ENCODE measurements at regions not wholly inside any gene's neighbourhood (a gene's known extent, or its start where the extent isn't known, plus 50 kb on each side); places are given as distances from the start of the nearest gene placed in this dataset.

DNA sequence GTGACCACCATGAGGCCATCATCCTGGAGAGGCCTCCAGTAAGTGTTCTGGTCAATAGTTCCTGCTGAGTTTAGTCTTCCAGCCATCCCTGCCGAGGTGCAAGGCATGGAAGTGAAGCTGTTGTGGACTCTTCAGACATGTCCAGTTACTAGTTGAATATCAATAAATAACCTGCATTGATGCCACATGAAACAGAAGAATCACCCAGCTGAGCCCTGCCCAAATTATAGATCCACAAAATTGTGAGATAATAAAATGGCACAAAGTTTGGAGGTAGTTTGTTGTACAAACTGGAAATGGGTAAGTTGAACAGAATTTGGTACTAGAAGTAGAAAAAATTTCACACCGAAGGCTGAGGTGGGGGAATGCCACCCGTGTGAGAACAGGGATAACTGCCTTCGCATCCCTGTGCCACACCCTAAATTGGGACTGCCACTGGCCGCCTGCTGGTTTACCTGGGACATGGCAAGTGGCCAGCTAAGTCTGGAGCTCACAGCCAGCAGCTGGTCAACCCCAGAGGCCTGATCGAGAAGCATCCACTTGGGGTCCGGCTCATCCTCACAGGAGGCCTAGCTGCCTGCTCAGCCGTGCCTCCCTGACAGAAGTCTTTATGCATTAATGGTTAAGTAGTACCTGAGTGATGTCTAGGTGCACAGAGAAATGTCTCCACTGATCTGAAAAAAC lies 184.5 kb downstream of the SPRY1 start:
- Histone ChIP-seq H4K20me1 (ENCODE audit: insufficient read depth) (no peaks in the 10 kb centered on the region), H3K27me3 (replicated peaks; ENCODE audit: insufficient read depth) (no peaks in the 10 kb centered on the region), H3K9me2 (ENCODE audit: insufficient read depth) (no peaks in the 10 kb centered on the region), H3K4me1 (ENCODE audit: insufficient read depth) (no peaks in the 10 kb centered on the region), H3F3A (ENCODE audit: insufficient read depth) (no peaks in the 10 kb centered on the region), H3K79me2 (ENCODE audit: insufficient read depth) (no peaks in the 10 kb centered on the region), H3K9ac (no peak overlapping the region), H3K4me2 (ENCODE audit: unreplicated experiment) (no peak overlapping the region), H3K36me3 (ENCODE audit: low read depth) (no peaks in the 10 kb centered on the region), H3K4me3 (no peak overlapping the region), H3K9me3 (ENCODE audit: low read depth) (no peaks in the 10 kb centered on the region), H2AFZ (no peak overlapping the region), H3K27ac (no peak overlapping the region)
- DNase-seq = no peak
- in situ Hi-C loops (cut with MboI) = no loop called here
- WGBS, 2 experiments (ENCODE audit: low coverage in 1 of 2, low lambda C conversion rate in 2 of 2, missing lambda C conversion rate in 2 of 2) = 80 to 83% methylated on average over 8 of the region's 8 CpGs
- TF ChIP-seq EZH2phosphoT487 (IDR thresholded peaks at IDR 0.05; ENCODE audit: insufficient read depth, low read depth) = no peak
- TF ChIP-seq EZH2 (IDR thresholded peaks at IDR 0.05; ENCODE audit: insufficient read depth, poor library complexity, severe bottlenecking) = no peak

DNA sequence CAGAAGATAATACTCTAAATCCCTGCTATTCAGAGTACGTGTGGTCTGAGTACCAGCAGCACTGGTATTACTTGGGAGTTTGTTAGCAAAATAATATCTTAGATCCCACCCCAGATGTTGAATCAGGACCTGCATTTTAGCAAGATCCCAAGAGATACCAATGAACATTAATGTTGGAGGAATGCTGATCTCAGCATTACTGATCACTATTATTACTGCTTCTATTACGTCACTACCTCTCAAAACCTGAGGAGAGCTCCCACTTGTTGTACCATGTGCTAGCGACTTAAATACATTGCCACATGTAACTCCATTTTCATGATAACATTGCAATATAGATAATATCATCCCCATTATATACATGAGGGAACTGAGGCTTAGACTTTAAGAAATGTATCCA lies 185.2 kb downstream of the SPRY1 start:
- H3K9me3 ChIP-seq (ENCODE audit: low read depth) = no peaks in the 10 kb centered on the region
- H3F3A ChIP-seq (ENCODE audit: insufficient read depth) = peaks cover 2% of the 10 kb centered on the region; the same call in 1 of the 2 replicates
- H3K36me3 ChIP-seq (ENCODE audit: low read depth) = no peaks in the 10 kb centered on the region
- 59 to 69% methylated on average over 3 of the region's 3 CpGs for WGBS, 2 experiments (ENCODE audit: low coverage in 1 of 2, low lambda C conversion rate in 2 of 2, missing lambda C conversion rate in 2 of 2)
- no peak overlapping the region for H3K4me3 ChIP-seq
- TF ChIP-seq EZH2 (IDR thresholded peaks at IDR 0.05; ENCODE audit: insufficient read depth, poor library complexity, severe bottlenecking) = no peak
- TF ChIP-seq EZH2phosphoT487 (IDR thresholded peaks at IDR 0.05; ENCODE audit: insufficient read depth, low read depth) = no peak
- no peak overlapping the region for H3K27ac ChIP-seq
- no peak overlapping the region for H3K9ac ChIP-seq
- no peaks in the 10 kb centered on the region for H4K20me1 ChIP-seq (ENCODE audit: insufficient read depth)
- no peaks in the 10 kb centered on the region for H3K27me3 ChIP-seq (replicated peaks; ENCODE audit: insufficient read depth)
- H3K79me2 ChIP-seq (ENCODE audit: insufficient read depth) = no peaks in the 10 kb centered on the region
- H3K4me2 ChIP-seq (ENCODE audit: unreplicated experiment) = no peak overlapping the region
- no peaks in the 10 kb centered on the region for H3K9me2 ChIP-seq (ENCODE audit: insufficient read depth)
- H3K4me1 ChIP-seq (ENCODE audit: insufficient read depth) = no peaks in the 10 kb centered on the region
- H2AFZ ChIP-seq = no peak overlapping the region
- in situ Hi-C loops (cut with MboI) = no loop called here
- no peak for DNase-seq

DNA sequence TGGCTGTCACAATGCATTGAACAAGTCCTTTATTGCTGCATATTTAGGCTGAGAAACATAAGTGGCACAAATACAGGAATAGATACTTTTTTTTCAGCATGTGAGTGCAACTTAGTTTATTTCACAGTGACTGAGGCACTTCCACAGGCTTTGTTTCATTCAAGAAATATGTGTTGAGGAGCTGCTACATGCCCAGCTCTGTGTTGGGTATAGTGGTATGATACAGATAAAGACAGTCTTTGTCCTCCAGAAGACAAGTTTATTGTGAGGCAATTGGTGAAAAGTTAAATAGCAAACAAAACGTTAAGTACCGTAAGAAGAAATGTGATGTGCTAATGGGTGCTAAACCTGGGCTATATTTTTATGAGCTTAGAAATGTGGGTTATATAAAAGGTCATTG lies 186.4 kb downstream of the SPRY1 start:
- Histone ChIP-seq H3K79me2 (ENCODE audit: insufficient read depth) (no peaks in the 10 kb centered on the region), H4K20me1 (ENCODE audit: insufficient read depth) (no peaks in the 10 kb centered on the region), H3K27me3 (replicated peaks; ENCODE audit: insufficient read depth) (no peaks in the 10 kb centered on the region), H2AFZ (no peak overlapping the region), H3K27ac (no peak overlapping the region), H3F3A (ENCODE audit: insufficient read depth) (peaks cover 12% of the 10 kb centered on the region), H3K9me3 (ENCODE audit: low read depth) (no peaks in the 10 kb centered on the region), H3K9me2 (ENCODE audit: insufficient read depth) (no peaks in the 10 kb centered on the region), H3K4me2 (ENCODE audit: unreplicated experiment) (no peak overlapping the region), H3K36me3 (ENCODE audit: low read depth) (no peaks in the 10 kb centered on the region), H3K9ac (no peak overlapping the region), H3K4me1 (ENCODE audit: insufficient read depth) (peaks cover 11% of the 10 kb centered on the region), H3K4me3 (no peak overlapping the region)
- in situ Hi-C loops (cut with MboI) = no loop called here
- WGBS, 2 experiments (ENCODE audit: low coverage in 1 of 2, low lambda C conversion rate in 2 of 2, missing lambda C conversion rate in 2 of 2) = 86 to 91% methylated on average over 2 of the region's 2 CpGs
- no peak for DNase-seq
- TF ChIP-seq EZH2 (IDR thresholded peaks at IDR 0.05; ENCODE audit: insufficient read depth, poor library complexity, severe bottlenecking) = no peak
- no peak for TF ChIP-seq EZH2phosphoT487 (IDR thresholded peaks at IDR 0.05; ENCODE audit: insufficient read depth, low read depth)

DNA sequence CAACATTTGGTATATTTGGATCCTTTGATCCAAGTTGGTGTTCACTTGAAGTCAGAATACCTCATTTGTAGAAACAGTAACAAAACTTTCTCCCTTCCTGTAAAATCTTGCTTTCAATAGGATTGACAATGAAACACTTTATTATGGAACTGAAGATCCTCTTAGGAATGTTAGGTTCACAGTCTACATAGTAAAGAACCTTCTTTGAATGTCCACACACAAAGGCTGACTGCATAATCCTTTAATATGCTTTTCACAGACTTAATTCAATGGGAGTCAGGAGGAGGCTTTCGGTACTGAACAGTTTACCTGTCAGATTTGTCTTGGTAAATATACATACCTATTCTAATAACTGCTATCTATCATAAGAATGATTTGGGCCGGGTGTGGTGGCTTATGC lies 188.5 kb downstream of the SPRY1 start:
- Histone ChIP-seq H2AFZ (no peak overlapping the region), H3K9me2 (ENCODE audit: insufficient read depth) (no peaks in the 10 kb centered on the region), H3K4me1 (ENCODE audit: insufficient read depth) (peaks cover 23% of the 10 kb centered on the region), H3K27ac (no peak overlapping the region), H3F3A (ENCODE audit: insufficient read depth) (peaks cover 23% of the 10 kb centered on the region), H3K27me3 (replicated peaks; ENCODE audit: insufficient read depth) (no peaks in the 10 kb centered on the region), H4K20me1 (ENCODE audit: insufficient read depth) (no peaks in the 10 kb centered on the region), H3K79me2 (ENCODE audit: insufficient read depth) (no peaks in the 10 kb centered on the region), H3K36me3 (ENCODE audit: low read depth) (no peaks in the 10 kb centered on the region), H3K4me2 (ENCODE audit: unreplicated experiment) (no peak overlapping the region), H3K4me3 (no peak overlapping the region), H3K9ac (no peak overlapping the region), H3K9me3 (ENCODE audit: low read depth) (no peaks in the 10 kb centered on the region)
- no peak for DNase-seq
- TF ChIP-seq EZH2phosphoT487 (IDR thresholded peaks at IDR 0.05; ENCODE audit: insufficient read depth, low read depth) (no peak), EZH2 (IDR thresholded peaks at IDR 0.05; ENCODE audit: insufficient read depth, poor library complexity, severe bottlenecking) (no peak)
- in situ Hi-C loops (cut with MboI) = no loop called here
- whole genome bisulfite sequencing, 2 experiments (ENCODE audit: low coverage in 1 of 2, low lambda C conversion rate in 2 of 2, missing lambda C conversion rate in 2 of 2) = 89 to 92% methylated on average over 2 of the region's 2 CpGs
